HG03196 (cell line): ENCODE measurements at regions not wholly inside any gene's neighbourhood (a gene's known extent, or its start where the extent isn't known, plus 50 kb on each side); places are given as distances from the start of the nearest gene placed in this dataset.
"Not testable (repeated sequence)": the region's sequence is repeated elsewhere in the genome, so short reads cannot be mapped to it uniquely, and the experiment has no call there.

Experiments
- ATAC-seq: cut with Tn5 transposase; IDR thresholded peaks from one replicate; pipeline ENCODE4 v1.9.1; 2021; ENCODE audit not compliant: unreplicated experiment

DNA sequence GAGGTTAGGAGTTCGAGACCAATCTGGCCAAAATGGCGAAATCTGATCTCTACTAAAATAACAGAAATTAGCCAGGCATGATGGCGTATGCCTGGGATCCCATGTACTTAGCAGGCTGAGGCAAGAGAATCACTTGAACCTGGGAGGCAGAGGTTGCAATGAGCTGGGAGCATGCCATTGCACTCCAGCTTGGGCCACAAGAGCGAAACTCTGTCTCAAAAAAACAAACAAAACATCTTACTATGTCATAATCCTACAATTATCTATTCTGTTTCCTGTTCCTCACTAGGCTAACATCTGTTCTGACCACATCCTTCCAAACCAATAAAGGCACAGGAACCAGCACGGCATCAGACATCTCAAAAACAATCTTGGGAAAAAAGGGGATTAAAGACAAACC is 361.8 kb upstream of the UBE2E3 start:
- no peak for ATAC-seq

DNA sequence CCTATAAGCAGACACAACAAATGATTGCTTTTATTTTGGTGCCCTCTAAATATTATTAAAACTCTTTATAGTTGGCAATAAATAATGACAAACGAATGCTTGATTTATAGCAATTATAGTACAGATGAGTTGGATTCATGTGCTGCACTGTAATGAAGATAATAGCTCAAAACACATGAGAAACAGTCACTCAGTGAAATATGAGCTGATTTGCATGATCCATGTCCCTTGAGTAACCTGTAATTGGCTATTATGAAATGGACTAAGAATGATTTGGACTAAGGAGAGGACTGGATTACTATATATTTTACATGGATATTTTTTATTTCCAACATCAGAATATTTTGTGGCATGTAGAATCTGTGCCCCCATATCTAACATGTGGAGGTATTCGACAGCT is 365.6 kb upstream of the UBE2E3 start:
- ATAC-seq: no peak

DNA sequence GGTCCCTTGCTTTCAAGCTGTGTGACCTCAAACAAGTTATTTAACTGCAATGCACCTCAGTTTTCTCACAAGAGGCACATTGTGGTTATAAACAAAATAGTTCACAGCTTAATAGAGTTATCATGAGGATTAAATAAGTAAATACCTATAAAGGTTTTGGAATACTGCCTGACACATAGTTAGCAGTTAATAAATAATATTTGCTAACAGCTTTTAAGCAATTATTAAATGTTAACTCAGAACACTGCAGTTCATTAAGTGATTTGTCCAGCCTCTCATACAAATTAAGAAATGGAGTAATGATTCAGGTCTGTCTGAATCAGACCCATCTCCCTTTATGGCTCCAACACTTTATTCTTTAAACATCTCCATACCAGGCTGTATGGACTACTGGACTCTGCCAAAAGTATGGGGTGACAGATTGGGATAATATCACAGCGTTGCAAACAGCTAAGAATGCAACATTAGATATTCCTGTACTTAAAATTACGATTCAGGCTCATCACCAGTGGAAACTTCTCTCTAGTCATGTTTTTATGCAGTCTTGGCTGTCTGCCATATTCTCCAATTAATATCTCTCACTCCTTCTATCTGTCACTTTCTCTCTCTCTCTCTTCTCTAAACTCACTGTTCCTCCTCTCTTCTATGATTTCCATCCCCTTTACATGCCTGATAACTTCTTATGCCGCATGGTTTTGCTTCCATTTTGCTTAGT is 370.6 kb upstream of the UBE2E3 start:
- ATAC-seq: no peak

DNA sequence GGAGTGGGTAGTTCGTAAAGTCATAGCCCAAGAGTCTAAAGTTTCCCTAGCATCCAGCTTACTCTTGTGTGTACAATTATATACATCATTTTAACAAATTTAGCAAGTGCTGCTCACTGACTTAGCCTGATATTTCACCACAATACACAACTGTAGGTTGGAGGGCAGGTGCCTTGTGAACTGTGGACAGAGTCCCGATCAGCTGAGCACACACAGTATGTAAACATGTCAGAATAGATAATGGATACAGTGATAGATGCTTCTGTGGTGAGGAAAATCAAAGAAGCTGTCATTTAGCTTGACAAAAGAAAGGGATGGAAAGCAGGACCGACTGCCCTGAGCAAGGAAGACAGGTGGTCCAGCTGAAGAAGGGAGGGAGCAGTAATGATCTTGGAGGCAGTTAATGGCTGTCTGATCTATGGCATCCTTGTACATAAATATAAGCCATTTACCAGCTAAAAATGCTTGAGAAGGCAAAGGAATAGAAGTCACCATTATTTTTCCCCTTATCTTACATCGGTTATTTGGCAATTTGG is 372.8 kb upstream of the UBE2E3 start:
- no peak for ATAC-seq

DNA sequence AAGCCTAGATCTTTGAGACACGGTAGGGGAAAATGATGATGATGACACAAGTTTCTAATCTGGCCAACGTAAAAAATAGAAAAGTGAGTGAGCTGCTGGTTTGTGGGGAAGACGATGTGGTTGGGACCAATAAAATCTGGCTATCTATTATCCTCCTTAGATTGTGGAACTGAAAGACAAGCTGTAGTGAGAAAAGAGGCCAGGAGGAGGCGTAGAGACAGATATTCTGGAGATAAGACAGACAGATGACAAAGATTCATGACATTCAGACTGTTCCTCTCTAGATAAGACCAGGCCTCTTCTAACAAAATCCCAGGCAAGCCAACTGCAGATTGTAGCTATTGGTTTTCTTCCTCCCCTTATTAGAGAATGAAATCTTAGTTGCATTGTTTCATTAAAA is 376.3 kb upstream of the UBE2E3 start:
- no peak for ATAC-seq

DNA sequence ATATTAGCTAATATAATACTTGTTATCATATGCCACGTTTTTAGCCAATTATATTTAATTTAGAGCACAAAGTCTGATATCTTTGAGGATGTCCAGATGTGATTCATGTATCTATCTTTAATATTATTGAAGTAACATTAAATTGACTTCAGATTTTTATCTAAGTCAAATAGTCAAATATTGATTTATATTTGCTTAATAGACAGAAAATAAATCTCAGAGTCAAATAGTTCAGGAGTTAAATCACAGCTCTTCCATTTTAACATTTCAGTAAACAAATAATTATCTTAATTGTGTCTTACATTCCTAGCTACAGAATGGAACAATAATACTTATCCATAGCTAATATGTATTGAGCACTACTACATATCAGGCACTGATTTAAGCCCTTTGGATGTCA is 379.4 kb upstream of the UBE2E3 start:
- no peak for ATAC-seq

DNA sequence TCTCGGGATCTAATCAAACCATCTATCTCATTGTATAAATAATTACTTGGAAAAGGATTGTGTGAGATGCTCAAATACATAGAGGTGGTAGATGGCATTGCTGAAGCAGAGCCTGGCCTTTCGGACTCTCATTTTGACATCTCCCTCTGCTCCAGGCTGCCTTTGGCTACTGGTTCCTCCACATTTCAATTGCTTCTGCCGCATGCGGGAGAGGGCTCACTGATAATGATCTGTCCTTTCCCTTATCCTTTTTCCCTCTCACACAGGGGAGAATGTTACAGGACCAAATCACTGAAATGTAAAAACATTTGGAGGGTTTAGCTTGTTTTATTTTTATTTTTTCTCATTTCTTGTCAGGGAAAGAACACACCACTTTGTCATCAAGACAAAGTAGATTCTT is 380.6 kb upstream of the UBE2E3 start:
- ATAC-seq: no peak

DNA sequence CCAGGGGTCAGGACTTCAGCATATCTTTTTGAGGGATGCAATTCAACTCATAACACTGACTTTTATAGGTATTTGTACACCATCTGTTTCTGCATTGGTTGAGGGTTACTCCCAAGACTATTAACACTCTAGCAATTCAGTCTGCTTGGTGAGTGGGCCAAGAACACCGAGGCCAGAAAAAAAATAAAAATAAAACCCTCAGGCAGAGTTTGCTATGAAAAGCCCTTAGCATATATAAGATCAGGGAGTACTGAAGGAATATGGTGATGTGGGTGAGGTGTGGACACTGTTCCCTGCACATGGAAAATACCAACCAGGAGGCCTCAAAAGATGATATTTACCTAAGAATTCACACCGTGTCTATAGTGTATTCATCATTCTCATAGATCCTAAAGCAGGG is 383.2 kb upstream of the UBE2E3 start:
- ATAC-seq: no peak

DNA sequence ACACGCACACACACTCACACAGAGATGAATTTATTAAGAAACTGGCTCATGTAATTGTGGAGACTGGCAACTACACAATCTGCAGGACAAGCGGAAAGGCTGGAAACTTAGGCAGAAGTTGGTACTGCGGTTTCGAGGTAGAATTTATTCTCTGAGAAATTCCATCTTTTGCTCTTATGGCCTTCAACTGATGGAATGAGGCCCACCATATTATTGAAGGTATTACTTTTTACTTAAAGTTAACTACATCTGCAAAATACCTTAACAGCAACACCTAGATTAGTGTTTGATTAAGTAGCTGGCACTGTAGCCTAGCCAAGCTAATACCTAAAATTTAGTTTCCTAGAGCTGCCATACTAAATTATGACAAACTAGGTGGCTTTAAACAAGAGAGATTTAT is 384.0 kb upstream of the UBE2E3 start:
- ATAC-seq: no peak

DNA sequence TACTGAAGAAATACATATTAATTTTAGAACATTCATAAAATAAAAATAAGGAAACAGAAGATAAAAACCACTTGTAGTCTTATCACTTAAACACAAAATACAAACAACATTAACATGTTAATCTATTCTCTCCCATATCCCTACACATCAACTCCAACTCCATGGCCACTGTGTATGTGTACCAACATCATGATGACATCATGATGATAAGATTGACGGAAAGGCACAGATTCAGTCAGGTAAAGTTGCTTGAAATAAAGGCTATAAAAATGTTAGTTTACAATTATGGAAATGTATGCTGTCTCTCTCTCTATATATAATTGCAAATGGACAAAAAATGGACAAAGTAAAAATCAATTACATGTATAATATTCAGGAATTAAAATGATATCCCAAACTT is 388.5 kb upstream of the UBE2E3 start:
- ATAC-seq: no peak

DNA sequence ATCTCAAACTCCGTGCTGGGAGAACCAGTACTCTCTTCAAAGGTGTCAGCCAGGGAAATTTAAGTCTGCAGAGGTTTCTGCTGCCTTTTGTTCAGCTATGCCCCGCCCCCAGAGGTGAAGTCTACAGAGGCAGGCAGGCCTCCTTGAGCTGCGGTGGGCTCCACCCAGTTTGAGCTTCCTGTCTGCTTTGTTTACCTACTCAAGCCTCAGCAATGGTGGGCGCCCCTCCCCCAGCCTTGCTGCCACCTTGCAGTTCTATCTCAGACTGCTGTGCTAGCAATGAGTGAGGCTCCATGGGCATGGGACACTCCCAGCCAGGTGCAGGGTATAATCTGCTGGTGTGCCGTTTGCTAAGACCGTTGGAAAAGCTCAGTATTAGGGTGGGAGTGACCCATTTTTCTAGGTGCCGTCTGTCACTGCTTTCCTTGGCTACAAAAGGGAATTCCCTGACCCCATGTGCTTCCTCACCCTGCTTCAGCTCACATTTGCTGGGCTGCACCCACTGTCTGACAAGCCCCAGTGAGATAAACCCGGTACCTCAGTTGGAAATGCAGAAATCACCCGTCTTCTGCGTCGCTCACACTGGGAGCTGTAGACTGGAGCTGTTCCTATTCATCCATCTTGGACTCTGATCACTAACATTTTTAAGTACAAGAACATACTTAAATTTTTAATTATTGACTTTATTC is 389.2 kb upstream of the UBE2E3 start:
- not testable (repeated sequence) for ATAC-seq

DNA sequence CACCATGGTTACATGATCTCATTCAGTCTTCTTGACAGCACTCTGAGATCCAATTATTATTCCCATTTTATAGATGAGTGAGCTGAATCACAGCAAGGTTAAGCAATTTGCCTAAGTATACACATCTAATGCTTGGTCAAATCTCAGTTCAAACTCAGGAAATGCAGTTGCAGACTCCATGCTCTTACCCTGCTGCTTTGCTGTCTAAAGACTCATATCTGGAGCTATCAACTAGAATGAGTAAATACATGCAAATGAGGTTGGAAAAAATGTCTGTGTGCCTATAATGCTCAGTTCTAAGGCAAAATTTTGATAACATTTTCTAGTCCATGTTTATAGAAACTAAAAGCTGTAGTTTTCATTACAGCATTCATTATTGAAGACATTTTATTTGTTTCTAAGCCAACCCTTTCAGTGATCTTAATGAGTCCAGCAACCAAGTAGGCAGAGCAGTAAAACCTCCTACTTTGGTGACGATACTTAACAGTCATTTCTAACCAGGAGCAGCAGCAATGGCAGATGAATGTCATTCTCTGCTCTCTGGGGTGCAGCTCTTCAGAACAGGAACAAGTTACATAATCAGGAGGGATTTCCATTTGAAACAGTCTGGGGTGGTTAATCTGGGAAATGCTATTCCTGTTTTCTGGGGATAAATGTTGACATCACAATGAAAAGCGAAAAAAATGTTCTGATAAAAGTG is 396.8 kb upstream of the UBE2E3 start:
- no peak for ATAC-seq

DNA sequence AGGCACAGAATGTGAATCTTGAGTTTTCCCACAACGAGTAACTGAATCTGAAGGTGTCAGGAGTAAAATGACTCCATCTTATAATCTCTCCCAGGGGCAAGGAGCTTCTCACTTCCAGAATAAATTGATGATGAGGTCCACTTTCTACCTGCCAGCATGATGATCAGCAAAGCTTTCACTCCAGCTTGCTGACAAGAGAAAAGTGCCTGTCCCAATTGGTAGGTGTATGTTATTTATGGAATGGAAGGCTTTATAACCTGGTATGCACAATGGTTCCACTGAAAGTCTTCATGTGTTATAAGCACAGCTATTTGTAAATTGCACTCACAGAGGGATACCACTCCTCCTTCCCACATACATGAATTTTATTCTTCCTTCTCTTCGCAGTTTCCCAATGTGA is 401.0 kb upstream of the UBE2E3 start:
- no peak for ATAC-seq

DNA sequence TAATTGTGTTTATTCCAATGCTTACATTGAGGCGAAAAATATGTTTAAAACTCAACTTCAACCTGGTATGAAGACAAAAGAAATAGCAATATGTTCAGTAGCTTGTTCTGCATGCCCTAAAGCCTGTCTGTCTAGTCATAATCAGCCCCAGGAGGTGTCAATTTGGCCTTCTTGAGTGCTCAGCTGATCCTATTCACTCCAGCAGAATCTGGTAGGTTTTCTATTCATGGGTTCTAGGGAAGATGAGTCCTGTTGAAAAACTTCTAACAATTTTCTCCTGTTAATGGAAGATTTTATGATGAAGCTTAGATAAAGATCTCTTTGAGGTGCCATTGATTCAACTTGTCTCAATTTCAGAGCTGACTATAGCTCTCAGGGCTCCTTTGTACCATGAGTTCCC is 402.0 kb upstream of the UBE2E3 start:
- no peak for ATAC-seq

DNA sequence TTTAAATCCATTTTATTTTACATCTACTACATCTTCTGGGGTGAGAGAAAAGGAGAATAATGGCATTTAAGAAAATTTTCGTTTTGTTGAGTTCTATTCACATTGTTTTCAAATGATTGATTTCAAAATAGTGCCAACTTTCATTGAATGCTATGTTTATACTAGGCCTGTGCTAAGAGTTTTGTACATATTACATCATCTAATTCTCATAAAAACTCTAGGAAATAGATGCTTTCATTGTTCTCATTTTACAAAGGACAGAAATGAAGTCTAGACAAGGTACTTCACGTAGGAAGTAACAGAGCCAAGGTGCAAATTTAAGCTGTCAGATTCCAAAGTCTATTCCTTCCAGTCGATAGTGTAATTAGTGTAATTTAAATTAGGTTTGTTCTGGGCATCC is 402.8 kb upstream of the UBE2E3 start:
- ATAC-seq: no peak

DNA sequence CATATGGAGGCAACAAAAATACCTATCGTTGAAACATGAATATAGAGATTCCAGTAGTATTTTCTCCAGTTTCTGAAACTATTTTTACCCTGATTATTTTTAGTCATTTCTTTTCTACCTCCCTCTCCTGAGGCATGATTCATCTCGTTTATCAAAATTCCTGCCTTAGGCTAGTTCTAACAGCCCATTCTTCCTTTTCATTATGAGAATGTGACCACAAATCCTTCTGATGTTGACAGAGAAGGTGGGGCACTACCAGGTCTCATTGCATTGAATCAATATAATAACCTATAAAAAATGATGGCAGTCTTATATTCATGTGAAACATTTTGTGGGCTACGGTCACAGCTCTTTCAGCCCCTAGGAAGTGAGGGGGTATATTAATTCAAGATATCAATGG is 406.5 kb upstream of the UBE2E3 start:
- ATAC-seq: no peak

DNA sequence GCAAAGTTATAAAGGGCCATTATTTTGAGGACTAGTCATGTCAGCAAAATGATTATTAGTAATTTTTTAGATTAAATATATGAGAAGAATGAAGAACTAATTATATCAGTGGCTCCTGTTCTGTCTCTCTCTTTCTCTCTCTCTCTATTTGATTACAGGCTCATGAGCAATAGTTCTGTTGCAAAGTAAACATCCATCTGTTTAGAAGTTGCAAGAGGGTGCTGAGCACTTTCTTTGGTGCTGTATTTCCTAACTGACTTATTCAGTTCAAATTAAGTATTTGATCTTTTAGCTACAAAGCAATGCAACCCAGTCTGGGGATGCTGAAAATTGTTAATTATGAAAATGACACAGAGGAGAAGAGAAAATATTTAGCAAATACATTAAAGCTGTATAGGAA is 408.1 kb upstream of the UBE2E3 start:
- ATAC-seq: no peak

DNA sequence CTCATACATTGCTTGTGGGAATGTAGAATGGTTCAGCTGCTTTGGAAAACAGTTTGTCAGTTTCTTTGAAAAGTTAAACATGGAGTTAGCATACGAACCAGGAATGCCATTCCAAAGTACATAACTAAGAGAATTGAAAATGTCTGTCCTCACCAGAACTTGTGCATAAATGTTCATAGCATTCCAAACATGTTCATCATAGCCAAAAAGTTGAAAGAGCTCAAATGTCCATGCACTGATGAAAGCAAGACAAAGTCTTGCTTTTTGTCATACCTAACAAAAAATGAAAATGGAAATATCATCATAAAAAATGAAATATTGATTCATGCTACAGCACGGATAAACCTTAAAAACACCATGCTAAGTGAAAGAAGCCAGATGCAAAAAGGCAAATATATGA is 408.8 kb upstream of the UBE2E3 start:
- no peak for ATAC-seq

DNA sequence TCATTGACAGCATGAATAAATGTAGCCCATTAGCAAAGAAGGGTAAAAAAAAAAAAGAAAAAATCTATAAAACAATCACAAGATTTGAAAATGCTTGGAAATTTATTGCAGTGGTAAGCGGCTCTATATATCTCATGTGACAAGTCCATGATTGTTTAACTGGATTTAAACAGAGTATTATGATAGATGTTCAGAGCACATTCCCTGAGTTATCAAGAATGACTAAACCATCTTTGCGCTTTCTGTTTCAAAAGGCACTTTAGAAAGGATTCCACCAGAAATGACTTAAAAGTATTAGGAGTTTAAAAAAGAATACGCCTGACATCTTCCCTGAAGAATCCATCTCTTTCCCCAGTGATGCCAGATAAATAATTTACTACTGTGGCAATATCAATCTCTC is 409.5 kb upstream of the UBE2E3 start:
- no peak for ATAC-seq

DNA sequence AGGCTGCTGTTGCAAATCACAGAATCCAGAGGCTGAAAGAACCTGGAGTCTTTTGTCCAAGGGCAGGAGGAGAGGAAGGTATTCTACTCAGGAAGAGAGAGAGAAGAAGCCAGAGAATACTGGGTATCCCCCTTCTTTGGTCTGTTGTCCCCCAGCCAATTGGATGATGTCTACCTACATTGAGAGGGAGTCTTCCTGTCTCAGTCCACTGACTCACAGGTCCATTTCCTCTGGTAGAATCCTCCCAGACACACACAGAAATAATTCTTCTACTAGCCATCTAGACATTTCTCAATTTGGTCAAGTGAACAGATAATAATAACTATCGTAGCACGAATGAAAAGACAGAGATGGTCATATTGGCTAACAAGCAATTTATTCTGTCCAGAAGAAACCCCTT is 416.4 kb upstream of the UBE2E3 start:
- no peak for ATAC-seq

DNA sequence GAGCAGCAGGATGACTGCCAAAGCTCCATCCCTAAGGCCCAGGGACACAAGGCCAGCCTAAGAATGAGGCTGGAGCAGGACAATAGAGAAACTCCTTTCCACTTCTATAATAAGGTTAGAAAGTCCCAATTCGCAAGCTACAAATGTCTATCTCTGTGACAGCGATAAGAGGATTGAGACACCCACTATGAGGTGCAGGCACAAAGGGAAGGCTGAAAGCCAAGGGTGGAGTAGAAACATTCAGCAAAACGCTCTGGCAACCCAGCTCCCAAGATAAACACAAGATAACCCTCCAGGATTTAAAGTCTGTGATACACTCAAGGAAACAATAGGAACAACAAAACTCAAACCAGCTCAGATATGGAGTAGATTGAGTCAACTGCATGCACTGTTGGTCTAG is 418.0 kb upstream of the UBE2E3 start:
- ATAC-seq: no peak

DNA sequence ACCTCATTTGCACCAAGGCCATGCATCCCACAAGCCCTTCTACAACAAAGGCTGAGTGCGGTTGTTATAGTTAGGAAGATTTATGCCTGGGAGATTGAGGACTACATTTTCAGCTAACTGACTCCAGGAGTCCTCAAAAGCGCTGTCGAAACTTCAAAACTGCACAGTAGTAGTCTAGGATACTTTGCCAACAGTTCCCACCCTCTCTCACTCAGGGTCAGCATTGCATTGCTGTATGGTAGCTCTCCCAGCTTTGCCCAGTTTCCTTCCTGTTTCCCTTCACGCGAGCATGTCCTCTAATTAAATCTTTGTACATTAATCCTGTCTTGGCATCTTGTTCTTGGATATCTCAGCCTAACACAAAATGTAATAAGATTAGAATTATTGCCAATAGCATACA is 420.6 kb upstream of the UBE2E3 start:
- ATAC-seq: no peak
